ENCODE measurements at regions not wholly inside any gene's neighbourhood (a gene's known extent, or its start where the extent isn't known, plus 50 kb on each side); places are given as distances from the start of the nearest gene placed in this dataset.
"Not testable (repeated sequence)": the region's sequence is repeated elsewhere in the genome, so short reads cannot be mapped to it uniquely, and the experiment has no call there.

DNA sequence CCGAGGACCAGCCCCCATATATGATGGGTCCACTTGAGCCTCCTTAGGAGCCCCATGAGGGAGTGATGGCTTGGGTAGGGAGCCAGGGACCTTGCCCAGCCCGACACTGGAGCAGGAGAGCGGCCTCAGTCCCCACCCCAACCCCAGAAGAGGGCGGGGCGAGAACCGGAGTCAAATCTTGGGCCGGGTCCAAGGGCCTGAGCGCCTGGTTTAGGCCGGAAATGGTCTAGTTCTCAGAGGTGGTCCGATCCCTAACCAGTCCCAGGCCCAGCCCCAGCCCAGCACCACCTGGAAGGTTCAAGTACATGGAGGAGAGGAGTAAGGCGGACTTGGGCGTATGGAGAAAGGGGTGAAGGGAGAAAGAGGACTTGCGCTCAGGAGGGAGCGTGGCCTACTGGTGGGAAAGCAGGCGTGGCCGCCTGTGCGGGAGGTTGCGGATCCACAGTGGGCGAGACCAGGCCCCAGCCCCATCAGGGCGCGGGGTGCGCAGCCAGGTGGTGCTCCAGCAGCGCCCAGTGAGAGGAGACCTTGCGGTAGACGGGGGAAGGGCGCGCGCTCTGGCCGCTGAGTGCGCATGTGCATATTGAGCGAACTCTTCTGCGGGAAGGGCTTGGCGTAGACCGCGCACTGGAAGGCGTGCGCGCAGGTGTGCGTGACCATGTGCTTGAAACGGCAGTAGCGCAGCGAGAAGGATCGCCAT lies 88.1 kb downstream of the LIMS3 start:
- no CpG with 5 or more reads among the region's 43 CpGs for WGBS, 2 experiments (ENCODE audit: extremely low coverage in 1 of 2, insufficient coverage in 1 of 2, insufficient read length in 1 of 2, insufficient replicate concordance in 2 of 2, low coverage in 1 of 2, low lambda C conversion rate in 2 of 2, missing lambda C conversion rate in 1 of 2)
- H3K9me3 ChIP-seq (ENCODE audit: insufficient read depth in 2 of 2, low read depth in 1 of 2, low read length in 1 of 2); H4K8ac ChIP-seq (ENCODE audit: extremely low read depth, insufficient read depth, low read length); H2AK5ac ChIP-seq (ENCODE audit: low read depth, low read length); H3K79me1 ChIP-seq (ENCODE audit: low read depth, low read length); H3K4me2 ChIP-seq (ENCODE audit: insufficient read depth in 1 of 2, low read depth in 2 of 2, low read length in 2 of 2); H3K23ac ChIP-seq (ENCODE audit: insufficient read length); POLR2A ChIA-PET (ENCODE audit: partially characterized antibody); H4K5ac ChIP-seq (ENCODE audit: insufficient read length, low read depth, low read length); H3K27me3 ChIP-seq (replicated peaks in 1 of 4; ENCODE audit: control insufficient read depth in 3 of 4, extremely low read depth in 1 of 4, insufficient read depth in 3 of 4, low read length in 3 of 4); H4K20me1 ChIP-seq (replicated peaks in 1 of 2; ENCODE audit: control insufficient read depth in 1 of 2, insufficient read depth in 2 of 2, low read length in 2 of 2); H2BK5ac ChIP-seq (ENCODE audit: low read depth, low read length); H2BK20ac ChIP-seq (ENCODE audit: low read length); H3K79me2 ChIP-seq (ENCODE audit: control insufficient read depth in 1 of 2, insufficient read depth in 2 of 2, low read length in 2 of 2); H3K9ac ChIP-seq (replicated peaks in 1 of 4; ENCODE audit: extremely low read depth in 1 of 4, low read depth in 3 of 4, low read length in 3 of 4); H3K4ac ChIP-seq (replicated peaks; ENCODE audit: insufficient read length, low read depth, low read length); H4K91ac ChIP-seq (replicated peaks; ENCODE audit: insufficient read length, low read length); H3K18ac ChIP-seq (ENCODE audit: extremely low read depth, low read length); H2BK15ac ChIP-seq (ENCODE audit: low read length); CTCF ChIA-PET (ENCODE audit: partially characterized antibody); H3K23me2 ChIP-seq (ENCODE audit: low read depth, low read length); H3K56ac ChIP-seq (replicated peaks; ENCODE audit: insufficient read length, low read depth, low read length); H3K14ac ChIP-seq (ENCODE audit: insufficient read length); H3K4me1 ChIP-seq (replicated peaks in 1 of 4; ENCODE audit: control insufficient read depth in 3 of 4, insufficient read depth in 4 of 4, low read length in 3 of 4); H2BK120ac ChIP-seq (replicated peaks; ENCODE audit: low read depth, low read length); DNase-seq (ENCODE audit: low read depth in 1 of 2, low spot score in 2 of 2); H3K4me3 ChIP-seq (ENCODE audit: extremely low read depth in 1 of 4, insufficient read depth in 2 of 4, low read depth in 3 of 4, low read length in 4 of 4); H2AFZ ChIP-seq (ENCODE audit: low read length); H3K27ac ChIP-seq (ENCODE audit: low read depth, low read length); H3K36me3 ChIP-seq (ENCODE audit: control insufficient read depth in 2 of 4, insufficient read depth in 4 of 4, low read length in 3 of 4); H2BK12ac ChIP-seq (ENCODE audit: low read depth, low read length): not testable (repeated sequence)
- FAIRE-seq: peak; percentile 70

DNA sequence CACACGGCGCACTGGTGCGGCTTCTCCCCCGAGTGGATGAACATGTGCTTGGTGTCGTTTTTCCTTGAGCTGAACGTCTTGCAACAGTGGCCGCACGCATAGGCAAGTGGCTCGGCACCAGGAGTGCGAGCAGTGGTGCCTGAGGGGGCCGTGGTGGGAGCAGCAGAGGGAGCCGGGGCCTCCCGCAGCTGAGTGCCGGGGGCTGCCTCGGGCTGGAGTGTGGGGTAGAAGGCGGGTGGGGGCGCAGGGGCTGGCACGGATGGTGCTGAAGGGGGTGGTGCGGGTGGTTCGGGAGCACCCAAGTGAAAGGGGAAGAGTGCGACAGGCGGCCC lies 88.6 kb downstream of the LIMS3 start:
- H3K9me3 ChIP-seq (ENCODE audit: insufficient read depth in 2 of 2, low read depth in 1 of 2, low read length in 1 of 2); H2AFZ ChIP-seq (ENCODE audit: low read length); H3K23me2 ChIP-seq (ENCODE audit: low read depth, low read length); H2BK12ac ChIP-seq (ENCODE audit: low read depth, low read length); H3K4ac ChIP-seq (replicated peaks; ENCODE audit: insufficient read length, low read depth, low read length); H2BK15ac ChIP-seq (ENCODE audit: low read length); H3K79me2 ChIP-seq (ENCODE audit: control insufficient read depth in 1 of 2, insufficient read depth in 2 of 2, low read length in 2 of 2); H4K91ac ChIP-seq (replicated peaks; ENCODE audit: insufficient read length, low read length); H4K8ac ChIP-seq (ENCODE audit: extremely low read depth, insufficient read depth, low read length); H3K14ac ChIP-seq (ENCODE audit: insufficient read length); H3K4me1 ChIP-seq (replicated peaks in 1 of 4; ENCODE audit: control insufficient read depth in 3 of 4, insufficient read depth in 4 of 4, low read length in 3 of 4); H4K20me1 ChIP-seq (replicated peaks in 1 of 2; ENCODE audit: control insufficient read depth in 1 of 2, insufficient read depth in 2 of 2, low read length in 2 of 2); H3K36me3 ChIP-seq (ENCODE audit: control insufficient read depth in 2 of 4, insufficient read depth in 4 of 4, low read length in 3 of 4); POLR2A ChIA-PET (ENCODE audit: partially characterized antibody); DNase-seq (ENCODE audit: low read depth in 1 of 2, low spot score in 2 of 2); H3K79me1 ChIP-seq (ENCODE audit: low read depth, low read length); H3K27me3 ChIP-seq (replicated peaks in 1 of 4; ENCODE audit: control insufficient read depth in 3 of 4, extremely low read depth in 1 of 4, insufficient read depth in 3 of 4, low read length in 3 of 4); H2BK5ac ChIP-seq (ENCODE audit: low read depth, low read length); H3K23ac ChIP-seq (ENCODE audit: insufficient read length); H2BK20ac ChIP-seq (ENCODE audit: low read length); H3K9ac ChIP-seq (replicated peaks in 1 of 4; ENCODE audit: extremely low read depth in 1 of 4, low read depth in 3 of 4, low read length in 3 of 4); H2AK5ac ChIP-seq (ENCODE audit: low read depth, low read length); FAIRE-seq; H3K4me2 ChIP-seq (ENCODE audit: insufficient read depth in 1 of 2, low read depth in 2 of 2, low read length in 2 of 2); H3K27ac ChIP-seq (ENCODE audit: low read depth, low read length); CTCF ChIA-PET (ENCODE audit: partially characterized antibody); H3K18ac ChIP-seq (ENCODE audit: extremely low read depth, low read length); H3K56ac ChIP-seq (replicated peaks; ENCODE audit: insufficient read length, low read depth, low read length); H2BK120ac ChIP-seq (replicated peaks; ENCODE audit: low read depth, low read length); H4K5ac ChIP-seq (ENCODE audit: insufficient read length, low read depth, low read length); H3K4me3 ChIP-seq (ENCODE audit: extremely low read depth in 1 of 4, insufficient read depth in 2 of 4, low read depth in 3 of 4, low read length in 4 of 4): not testable (repeated sequence)
- WGBS, 2 experiments (ENCODE audit: extremely low coverage in 1 of 2, insufficient coverage in 1 of 2, insufficient read length in 1 of 2, insufficient replicate concordance in 2 of 2, low coverage in 1 of 2, low lambda C conversion rate in 2 of 2, missing lambda C conversion rate in 1 of 2): no CpG with 5 or more reads among the region's 22 CpGs

All from H1 (cell line).